Endothelial cell of umbilical vein (primary cell): ENCODE measurements at regions not wholly inside any gene's neighbourhood (a gene's known extent, or its start where the extent isn't known, plus 50 kb on each side); places are given as distances from the start of the nearest gene placed in this dataset.

ENCODE experiments used
- BruUV-seq: library from RNA; stranded (reverse); fragments of 400-500 nt; replicated peaks from 2 replicates; lab custom pipeline; 2021; lab: Mats Ljungman, UMichigan
- CTCF ChIA-PET: fragments of 300-600, 350-600 bp; sonication (Branson Sonifier 250); formaldehyde crosslinking; loops from one replicate; lab custom pipeline; 2021; ENCODE audit warnings: antibody characterized with exemption, inconsistent platforms; lab: Charles Lee
- POLR2A ChIA-PET: fragments of 300-600, 350-600 bp; sonication (Branson Sonifier 250); formaldehyde crosslinking; loops from one replicate; lab custom pipeline; 2021; ENCODE audit warnings: antibody characterized with exemption, inconsistent platforms; lab: Charles Lee
- DNase-seq: peaks from one replicate; pipeline ENCODE4 v3.0.0-alpha.2; 2011; ENCODE audit warnings: low read depth, low spot score
- FAIRE-seq: peaks from 2 replicates; lab custom pipeline; 2011; peaks lifted over from hg19 to GRCh38; lab: Jason Lieb, UNC
- H2AFZ ChIP-seq: 2 replicates; pipeline ENCODE4 v1.6.0; 2012; ENCODE audit warnings: low read depth, low read length, control low read depth, inconsistent platforms
- H3K27ac ChIP-seq: 2 replicates; pipeline ENCODE4 v1.5.1; 2011; ENCODE audit warnings: low read depth, mild to moderate bottlenecking, control low read depth, low read length, moderate library complexity; ENCODE audit not compliant: insufficient read depth
- H3K27me3 ChIP-seq, 2 experiments: 2 replicates each; pipeline versions ENCODE4 v1.6.0 to v1.6.1; 2011; ENCODE audit warnings: low read length in 2 of 2, mixed read lengths in 1 of 2; ENCODE audit not compliant: control insufficient read depth in 2 of 2, insufficient read depth in 2 of 2
- H3K36me3 ChIP-seq, 2 experiments: 2 replicates in 1 of 2; 3 replicates in 1 of 2; pipeline ENCODE4 v1.5.1; 2011; ENCODE audit warnings: low read length in 2 of 2, mild to moderate bottlenecking in 1 of 2, moderate library complexity in 1 of 2; ENCODE audit not compliant: control insufficient read depth in 2 of 2, insufficient read depth in 2 of 2; ENCODE audit errors: extremely low read depth in 1 of 2
- H3K4me1 ChIP-seq: 3 replicates; pipeline ENCODE4 v1.5.1; 2011; ENCODE audit warnings: mild to moderate bottlenecking, low read length; ENCODE audit not compliant: control insufficient read depth, insufficient read depth; ENCODE audit errors: extremely low read depth
- H3K4me2 ChIP-seq: 2 replicates; pipeline ENCODE4 v1.6.1; 2011; ENCODE audit warnings: low read length, control low read depth, mixed read lengths; ENCODE audit not compliant: insufficient read depth
- H3K4me3 ChIP-seq, 3 experiments: fragments of 200-600 bp in 1 of 3; sonication (generic), shearing (Covaris generic) in 1 of 3; replicated peaks in 1 of 3; 2 replicates each; pipeline ENCODE4 v1.5.1; 2011 to 2016; ENCODE audit warnings: control low read depth in 3 of 3, low read length in 3 of 3, mild to moderate bottlenecking in 2 of 3, inconsistent platforms in 1 of 3, low read depth in 1 of 3, moderate library complexity in 1 of 3; ENCODE audit not compliant: insufficient read depth in 1 of 3
- H3K79me2 ChIP-seq: 2 replicates; pipeline ENCODE4 v1.6.0; 2012; ENCODE audit warnings: low read length, inconsistent platforms; ENCODE audit not compliant: control insufficient read depth, insufficient read depth
- H3K9ac ChIP-seq: replicated peaks from 2 replicates; pipeline ENCODE3; 2011; ENCODE audit warnings: low read length, control low read depth; ENCODE audit not compliant: insufficient read depth; ENCODE audit errors: extremely low read depth
- H3K9me1 ChIP-seq: replicated peaks from 3 replicates; pipeline ENCODE4 v1.6.0; 2011; ENCODE audit warnings: mild to moderate bottlenecking, low read length; ENCODE audit not compliant: control insufficient read depth, insufficient read depth; ENCODE audit errors: extremely low read depth
- H3K9me3 ChIP-seq: replicated peaks from 2 replicates; pipeline ENCODE4 v1.5.1; 2012; ENCODE audit warnings: low read length, inconsistent platforms; ENCODE audit not compliant: control insufficient read depth, insufficient read depth
- H4K20me1 ChIP-seq: replicated peaks from 2 replicates; pipeline ENCODE3; 2011; ENCODE audit warnings: mild to moderate bottlenecking, low read length; ENCODE audit not compliant: control insufficient read depth, insufficient read depth; ENCODE audit errors: extremely low read depth
- EZH2 ChIP-seq: IDR thresholded peaks from 2 replicates; pipeline ENCODE4 v1.6.1; 2012; ENCODE audit warnings: borderline replicate concordance, low read depth, mild to moderate bottlenecking, moderate library complexity, low read length, inconsistent platforms; ENCODE audit not compliant: severe bottlenecking
- FOS ChIP-seq: IDR thresholded peaks from 2 replicates; pipeline ENCODE4 v1.6.1; 2011; ENCODE audit warnings: mild to moderate bottlenecking, low read length, moderate library complexity, borderline replicate concordance; ENCODE audit not compliant: insufficient read depth
- GATA2 ChIP-seq: IDR thresholded peaks from 2 replicates; pipeline ENCODE4 v1.7.0; 2011; ENCODE audit warnings: low read depth, mild to moderate bottlenecking, moderate library complexity, mixed read lengths, low read length; ENCODE audit not compliant: insufficient read length, insufficient read depth
- POLR2A ChIP-seq: IDR thresholded peaks from 2 replicates; pipeline ENCODE4 v1.6.1; 2012; ENCODE audit warnings: low read depth, mild to moderate bottlenecking, control low read depth, low read length
- dilution Hi-C: fragments of 300-500 bp; cut with MboI; formaldehyde crosslinking; loops from one replicate; pipeline ENCODE4 v1.15.0; 2019; ENCODE audit warnings: low sequenced_read_pairs; ENCODE audit not compliant: extremely low pct_ligation_motif_present
- intact Hi-C: fragments of 100-400 bp; cut with micrococcal nuclease; formaldehyde crosslinking; loops from one replicate; pipeline ENCODE4 v1.10.0; 2022
- TF ChIP-seq, protein P1 (sequence below): IDR thresholded peaks from 2 replicates; pipeline ENCODE4 v1.6.1; 2011; ENCODE audit not compliant: insufficient read depth, insufficient read length

DNA sequence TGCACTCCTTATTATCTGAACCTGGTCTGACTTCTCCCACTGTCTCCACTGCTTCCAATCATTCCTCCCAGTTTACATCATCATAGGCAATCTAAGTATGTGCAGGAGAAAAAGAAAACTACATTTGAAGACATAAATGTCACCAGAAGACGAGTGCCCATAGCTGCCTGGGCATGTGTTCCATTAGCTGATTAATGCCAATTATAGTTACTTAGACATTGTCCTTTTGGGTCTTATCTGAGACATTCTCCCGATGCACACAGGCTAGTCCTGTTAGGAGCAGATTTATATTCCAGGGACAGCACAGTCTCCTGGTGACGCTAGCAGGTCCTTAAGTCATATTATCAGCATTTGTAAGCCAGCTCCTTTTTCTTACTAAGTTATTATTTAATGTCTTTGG, 52.6 kb upstream of the PTGFRN start:
- Histone ChIP-seq H3K4me1 (peaks cover 17% of the 10 kb centered on the region), H3K4me2 (no peak overlapping the region), H3K4me3 (no peak overlapping the region), H3K9me3 (no peaks in the 10 kb centered on the region), H2AFZ (no peak overlapping the region), H3K27me3 (no peaks in the 10 kb centered on the region), H3K9ac (no peak overlapping the region), H4K20me1 (no peaks in the 10 kb centered on the region), H3K9me1 (no peaks in the 10 kb centered on the region), H3K36me3 (no peaks in the 10 kb centered on the region), H3K79me2 (no peaks in the 10 kb centered on the region), H3K27ac (no peak overlapping the region)
- ChIA-PET CTCF (interaction anchor here (0.8 kb wide), 1 partner anchor 16 kb away, joined by 3 read pairs; no protein-coding TSS in a partner anchor), POLR2A (no interaction called here)
- TF ChIP-seq, protein P1, sequence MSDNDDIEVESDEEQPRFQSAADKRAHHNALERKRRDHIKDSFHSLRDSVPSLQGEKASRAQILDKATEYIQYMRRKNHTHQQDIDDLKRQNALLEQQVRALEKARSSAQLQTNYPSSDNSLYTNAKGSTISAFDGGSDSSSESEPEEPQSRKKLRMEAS = no peak
- TF ChIP-seq POLR2A (no peak), GATA2 (no peak), FOS (no peak), EZH2 (no peak)
- no peak for FAIRE-seq
- dilution Hi-C loops = no loop called here
- DNase-seq = no peak
- BruUV-seq = no TSS peak
- intact Hi-C loops = loop anchor here (10.0 kb wide), 1 partner anchor 282 kb away; the partner anchor contains the start of gene CD58
